CD4-positive, alpha-beta T cell treated with Interferon gamma for 1 hour (primary cell): ENCODE measurements at regions not wholly inside any gene's neighbourhood (a gene's known extent, or its start where the extent isn't known, plus 50 kb on each side); places are given as distances from the start of the nearest gene placed in this dataset.

Experiments
- DNase-seq: peaks from one replicate; pipeline ENCODE4 v3.0.0-alpha.2; 2020

DNA sequence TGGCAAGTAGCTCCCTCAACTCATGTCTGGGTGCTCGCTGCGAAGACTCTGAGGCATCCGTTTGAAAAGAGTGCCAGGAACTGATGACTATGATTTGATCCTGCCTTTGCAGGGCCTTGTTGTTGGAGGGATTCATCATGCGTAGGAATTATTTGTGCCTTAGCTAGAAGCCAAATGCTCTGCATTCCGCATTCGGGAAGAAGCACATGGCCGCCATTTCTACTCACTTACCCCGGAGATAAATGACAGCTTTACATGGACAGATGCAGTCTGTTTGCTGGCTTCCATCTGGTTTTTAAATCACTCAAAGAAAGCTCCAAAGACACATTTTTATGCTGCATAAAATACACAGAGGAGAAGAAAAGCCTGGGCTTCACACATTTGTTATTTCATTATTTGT lies 363.3 kb upstream of the CDH4 start:
- DNase-seq: no peak

GRCh38 chr20:60892095-60892813 lies 359.8 kb upstream of the CDH4 start:
- DNase-seq: no peak

DNA sequence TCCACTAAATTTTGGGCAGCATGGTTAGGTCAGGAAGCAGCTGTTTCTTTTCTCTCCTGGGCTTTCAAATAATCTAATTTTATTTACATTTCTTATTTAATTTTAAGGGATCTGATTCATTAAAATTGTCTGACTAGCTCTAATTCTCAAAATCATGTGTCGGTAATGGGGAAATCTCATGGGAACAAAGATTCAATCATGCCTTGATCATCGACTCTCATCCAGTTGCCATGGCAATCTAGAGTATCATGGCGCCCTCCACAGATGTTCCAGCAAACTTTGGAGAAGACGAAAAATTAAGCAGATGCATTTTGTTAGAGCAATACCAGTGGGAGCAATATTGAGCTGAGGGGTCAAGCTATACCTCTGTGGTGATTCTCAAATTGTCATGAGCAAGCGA lies 358.0 kb upstream of the CDH4 start:
- DNase-seq: no peak

GRCh38 chr20:60895363-60896079 lies 356.5 kb upstream of the CDH4 start:
- no peak for DNase-seq

DNA sequence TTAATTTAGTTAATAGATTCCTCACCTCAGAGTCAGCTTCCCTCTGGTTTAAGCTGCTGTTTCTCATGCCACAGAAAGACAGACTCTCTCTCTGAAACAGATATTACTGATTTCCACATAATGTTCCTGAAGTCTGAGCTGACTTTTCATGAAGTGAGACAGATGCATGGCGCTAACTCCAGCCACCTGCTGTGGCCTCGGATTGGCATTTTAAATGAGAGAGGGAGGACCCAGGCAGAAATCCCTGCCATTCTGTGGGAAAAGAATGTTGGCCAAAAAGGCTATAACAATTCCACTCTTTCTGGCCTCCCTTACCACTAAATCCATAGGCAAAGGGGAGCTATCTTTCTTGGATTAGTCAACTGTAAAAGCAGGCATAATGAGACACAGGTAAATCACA lies 354.1 kb upstream of the CDH4 start:
- DNase-seq: no peak

DNA sequence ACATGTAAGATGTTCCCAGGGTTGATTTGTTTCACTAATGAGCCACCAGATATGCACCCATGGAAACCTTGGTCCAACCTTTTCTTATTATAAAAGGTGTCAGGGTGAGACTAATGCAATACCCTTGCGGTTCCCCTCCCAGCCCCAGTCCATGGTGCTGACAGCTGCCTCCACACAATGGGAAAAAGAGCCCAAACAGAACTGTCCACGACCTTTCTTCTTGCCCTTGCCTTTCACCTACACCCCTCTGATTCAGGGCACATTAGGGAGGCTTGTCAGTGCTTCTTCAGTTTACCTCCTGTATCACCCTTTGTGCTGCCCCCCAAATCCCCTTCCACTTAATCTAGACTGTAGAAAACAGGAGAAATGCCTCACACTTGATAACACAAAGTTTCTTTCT lies 352.7 kb upstream of the CDH4 start:
- no peak for DNase-seq

DNA sequence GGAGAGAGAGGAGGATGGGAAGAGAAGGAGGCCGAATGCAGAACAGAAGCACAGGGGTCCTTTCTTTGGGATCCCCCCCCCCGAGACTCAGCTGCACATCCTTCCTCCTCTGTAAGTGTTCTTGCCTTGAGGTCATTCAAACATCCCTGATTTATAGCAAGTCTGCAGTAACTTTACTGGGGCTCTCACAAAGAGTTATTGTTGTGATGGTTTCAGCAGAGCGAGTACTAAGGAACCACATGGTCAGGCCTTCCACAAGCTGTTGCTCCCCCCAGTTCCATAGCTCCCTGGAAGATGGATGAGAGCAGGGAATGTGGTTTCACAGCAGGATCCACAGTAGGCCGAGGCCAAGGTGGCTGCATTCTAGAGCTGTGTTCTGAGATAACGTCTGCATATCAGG lies 351.4 kb upstream of the CDH4 start:
- no peak for DNase-seq

- DNase-seq: no peak
Measured at GRCh38 chr20:60901831-60902230, 350.2 kb upstream of the CDH4 start.

DNA sequence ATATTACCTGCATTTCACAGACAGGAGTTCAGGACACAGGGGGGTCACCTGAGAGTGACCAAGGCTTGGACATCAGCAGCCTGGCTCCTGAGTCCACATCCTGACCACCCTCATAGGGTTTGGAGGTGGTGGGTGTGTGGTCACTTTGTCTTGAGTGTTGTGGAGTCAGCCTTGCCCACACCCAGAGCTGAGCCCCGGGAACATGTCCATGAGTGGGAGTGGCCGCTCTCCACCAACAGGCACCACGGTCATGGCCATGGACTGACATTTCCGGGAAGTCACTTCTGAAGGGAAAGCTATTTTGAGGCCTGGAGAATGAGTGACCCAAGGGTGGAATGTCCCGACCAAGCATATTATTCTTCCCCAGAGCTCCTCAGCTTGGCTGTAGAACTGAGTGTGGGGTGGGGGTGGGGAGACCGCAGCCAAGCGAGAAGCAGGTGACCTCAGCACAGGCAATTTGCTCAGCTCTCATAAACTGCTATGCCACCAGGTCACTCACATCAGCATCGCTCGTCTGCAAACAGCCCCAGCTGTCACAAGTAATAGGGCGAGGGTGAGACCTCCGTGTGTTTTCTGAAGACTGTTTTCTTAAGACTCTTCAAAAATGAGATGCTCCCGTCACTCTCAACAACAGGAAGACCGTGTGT lies 348.6 kb upstream of the CDH4 start:
- DNase-seq: no peak

DNA sequence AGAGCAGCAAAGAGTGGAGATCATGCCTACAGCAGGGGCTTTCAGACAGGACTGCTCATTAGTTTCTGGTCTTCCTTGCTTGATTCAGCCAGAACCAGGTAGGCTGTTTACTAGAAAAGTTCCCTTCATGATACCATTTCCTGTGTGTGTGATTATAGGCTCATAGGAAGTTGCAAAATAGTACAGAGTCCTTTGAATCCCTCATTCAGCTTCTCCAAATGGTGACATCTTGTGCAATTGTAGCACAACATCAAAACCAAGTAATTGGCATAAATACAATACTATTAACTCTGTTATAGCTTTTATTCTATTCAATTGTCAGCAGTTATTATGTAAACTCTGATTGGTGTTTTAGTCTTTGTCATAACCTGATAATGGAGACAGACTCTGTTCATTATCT lies 347.3 kb upstream of the CDH4 start:
- no peak for DNase-seq

DNA sequence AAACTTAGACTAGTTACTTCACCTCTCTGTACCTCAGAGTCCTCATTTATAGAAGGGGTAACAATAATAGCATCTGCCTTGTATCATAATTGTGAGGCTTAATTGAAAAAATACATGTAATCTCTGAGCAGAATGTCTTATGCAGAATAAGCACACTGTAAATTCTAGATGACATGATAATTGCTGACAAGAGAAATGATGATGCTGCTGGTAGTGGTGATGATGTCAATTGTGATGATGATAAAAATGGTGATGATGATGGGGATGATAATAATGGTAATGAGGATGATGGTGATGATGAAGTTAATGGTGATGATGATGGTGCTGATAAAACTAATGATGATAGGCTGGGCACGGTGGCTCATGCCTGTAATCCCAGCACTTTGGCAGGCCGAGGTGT lies 346.1 kb upstream of the CDH4 start:
- DNase-seq: no peak

GRCh38 chr20:60906555-60906954 lies 345.5 kb upstream of the CDH4 start:
- DNase-seq: no peak

- no peak for DNase-seq
Measured at GRCh38 chr20:60913298-60913697, 338.8 kb upstream of the CDH4 start.

DNA sequence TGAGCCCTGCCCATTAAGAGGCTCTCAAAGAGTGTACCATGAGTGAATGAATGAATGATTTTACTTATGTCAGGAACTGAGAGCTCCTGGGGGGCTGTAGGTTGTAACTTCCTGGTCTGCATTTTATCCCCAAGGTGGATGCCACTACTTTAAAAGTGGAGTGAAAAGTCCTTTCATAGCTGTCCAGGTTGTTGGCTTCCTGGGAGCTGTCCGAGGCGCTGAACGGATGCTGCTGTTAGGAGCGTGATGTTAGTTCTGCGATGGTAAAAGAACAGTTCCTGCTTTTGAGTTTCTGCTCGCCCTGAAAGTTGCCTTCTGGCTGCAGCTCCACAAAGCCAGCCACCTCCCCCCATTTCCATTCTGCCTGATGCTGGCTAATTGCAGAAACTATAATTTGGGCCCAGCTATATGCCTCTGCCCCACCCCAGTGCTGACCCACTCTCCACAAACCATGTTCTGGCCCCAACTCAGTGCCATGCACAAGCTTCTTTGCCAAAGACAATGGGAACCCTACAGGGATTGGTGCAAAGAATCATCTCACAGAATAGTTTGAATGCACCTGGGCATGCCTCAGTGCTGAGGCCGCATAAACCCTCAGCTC lies 330.9 kb upstream of the CDH4 start:
- no peak for DNase-seq

- no peak for DNase-seq
Measured at GRCh38 chr20:60926831-60927230, 325.2 kb upstream of the CDH4 start.

- no peak for DNase-seq
Measured at GRCh38 chr20:60928341-60928740, 323.7 kb upstream of the CDH4 start.

- DNase-seq: no peak
Measured at GRCh38 chr20:60930023-60930790, 321.9 kb upstream of the CDH4 start.

GRCh38 chr20:60931696-60932095 lies 320.4 kb upstream of the CDH4 start:
- DNase-seq: no peak

- DNase-seq: no peak
Measured at GRCh38 chr20:60934724-60935123, 317.3 kb upstream of the CDH4 start.

DNA sequence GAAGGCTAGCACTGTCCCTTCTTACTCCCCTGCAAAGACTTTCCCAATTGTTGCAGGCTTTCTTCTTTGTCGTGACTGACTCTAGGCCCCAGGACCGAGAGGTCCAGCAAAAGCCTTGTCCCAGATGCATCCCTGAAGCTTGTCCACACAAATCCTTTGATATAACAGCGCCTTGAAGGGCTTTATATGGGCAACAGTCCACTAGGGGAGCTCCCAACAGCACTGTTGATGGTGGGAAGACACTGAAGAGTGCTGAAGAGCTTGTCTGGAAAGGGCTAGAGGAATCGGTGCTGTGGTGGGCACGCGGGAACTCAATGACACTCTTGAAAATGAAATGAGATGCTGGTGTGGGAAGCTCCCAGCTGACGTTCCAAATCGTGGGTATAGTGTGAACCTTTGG lies 316.1 kb upstream of the CDH4 start:
- DNase-seq: no peak

DNA sequence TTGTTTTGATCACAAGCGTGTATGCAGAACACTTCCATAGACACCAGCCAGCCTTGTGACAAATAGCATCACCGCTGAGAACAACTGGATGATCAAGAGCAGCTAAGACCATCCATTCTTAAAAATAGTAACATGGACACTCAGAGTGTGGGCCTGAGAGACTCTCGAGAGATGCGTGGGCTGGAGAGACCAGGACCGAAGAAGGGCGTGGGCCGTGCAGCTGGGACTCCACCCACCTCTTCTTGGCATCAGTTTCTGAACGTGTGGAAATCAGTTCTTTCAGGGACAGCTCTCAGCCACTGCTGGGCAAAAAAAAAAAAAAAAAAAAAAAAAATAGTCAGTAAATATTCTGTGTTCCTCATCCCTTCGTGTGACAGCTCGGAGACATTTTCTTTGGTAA lies 314.5 kb upstream of the CDH4 start:
- DNase-seq: no peak

GRCh38 chr20:60941379-60941778 lies 310.7 kb upstream of the CDH4 start:
- no peak for DNase-seq

GRCh38 chr20:60947819-60948218 lies 304.2 kb upstream of the CDH4 start:
- DNase-seq: no peak
